ENCODE measurements at regions not wholly inside any gene's neighbourhood (a gene's known extent, or its start where the extent isn't known, plus 50 kb on each side); places are given as distances from the start of the nearest gene placed in this dataset.

- no peaks in the 10 kb centered on the region for H4K20me1 ChIP-seq (ENCODE audit: low read depth, low read length)
- no peak overlapping the region for H2AFZ ChIP-seq (ENCODE audit: low read depth, low read length, severe bottlenecking)
- H3K4me2 ChIP-seq (ENCODE audit: low read depth, low read length, poor library complexity, severe bottlenecking) = no peak overlapping the region
- no peaks in the 10 kb centered on the region for H3K79me2 ChIP-seq (ENCODE audit: insufficient read depth, low read length)
- H3K27me3 ChIP-seq (ENCODE audit: low read length) = peaks cover 5% of the 10 kb centered on the region; the same call in 1 of the 2 replicates
- no peaks in the 10 kb centered on the region for H3K9me3 ChIP-seq (ENCODE audit: insufficient read depth, low read length)
- no peaks in the 10 kb centered on the region for H3F3A ChIP-seq (ENCODE audit: insufficient read depth)
- no peak overlapping the region for H3K27ac ChIP-seq (ENCODE audit: low read depth, low read length)
- no peaks in the 10 kb centered on the region for H3K36me3 ChIP-seq (ENCODE audit: low read length)
- TF ChIP-seq EZH2phosphoT487 (conservative IDR thresholded peaks at IDR 0.05; ENCODE audit: low read length) (no peak), CTCF (IDR thresholded peaks at IDR 0.05; ENCODE audit: insufficient read depth, low read length, poor library complexity, severe bottlenecking) (no peak)
- H3K9me2 ChIP-seq (replicated peaks; ENCODE audit: insufficient read depth, low read length) = no peaks in the 10 kb centered on the region
- H3K4me3 ChIP-seq (ENCODE audit: insufficient read depth, low read length, poor library complexity, severe bottlenecking) = no peak overlapping the region
- H3K9ac ChIP-seq (ENCODE audit: low read length) = no peak overlapping the region
Observed at GRCh38 chr17:70653850-70654249, 484.5 kb downstream of the KCNJ2 start.

- TF ChIP-seq EZH2phosphoT487 (conservative IDR thresholded peaks at IDR 0.05; ENCODE audit: low read length) (no peak), CTCF (IDR thresholded peaks at IDR 0.05; ENCODE audit: insufficient read depth, low read length, poor library complexity, severe bottlenecking) (no peak)
- Histone ChIP-seq H3K27me3 (ENCODE audit: low read length) (peaks cover 5% of the 10 kb centered on the region; the same call in 1 of the 2 replicates), H3K9me3 (ENCODE audit: insufficient read depth, low read length) (no peaks in the 10 kb centered on the region), H3K9ac (ENCODE audit: low read length) (no peak overlapping the region), H3K79me2 (ENCODE audit: insufficient read depth, low read length) (no peaks in the 10 kb centered on the region), H2AFZ (ENCODE audit: low read depth, low read length, severe bottlenecking) (no peak overlapping the region), H3K9me2 (replicated peaks; ENCODE audit: insufficient read depth, low read length) (no peaks in the 10 kb centered on the region), H3F3A (ENCODE audit: insufficient read depth) (no peaks in the 10 kb centered on the region), H3K4me2 (ENCODE audit: low read depth, low read length, poor library complexity, severe bottlenecking) (no peak overlapping the region), H3K27ac (ENCODE audit: low read depth, low read length) (no peak overlapping the region), H3K36me3 (ENCODE audit: low read length) (no peaks in the 10 kb centered on the region), H3K4me3 (ENCODE audit: insufficient read depth, low read length, poor library complexity, severe bottlenecking) (no peak overlapping the region), H4K20me1 (ENCODE audit: low read depth, low read length) (no peaks in the 10 kb centered on the region)
Observed at GRCh38 chr17:70654706-70655105, 485.4 kb downstream of the KCNJ2 start.

GRCh38 chr17:70655176-70655958, 486.0 kb downstream of the KCNJ2 start:
- H3K36me3 ChIP-seq (ENCODE audit: low read length) = no peaks in the 10 kb centered on the region
- H3K9me3 ChIP-seq (ENCODE audit: insufficient read depth, low read length) = no peaks in the 10 kb centered on the region
- H3K27me3 ChIP-seq (ENCODE audit: low read length) = peaks cover 5% of the 10 kb centered on the region; the same call in 1 of the 2 replicates
- no peak overlapping the region for H3K27ac ChIP-seq (ENCODE audit: low read depth, low read length)
- H3K4me3 ChIP-seq (ENCODE audit: insufficient read depth, low read length, poor library complexity, severe bottlenecking) = no peak overlapping the region
- H4K20me1 ChIP-seq (ENCODE audit: low read depth, low read length) = no peaks in the 10 kb centered on the region
- H3K9ac ChIP-seq (ENCODE audit: low read length) = no peak overlapping the region
- H3F3A ChIP-seq (ENCODE audit: insufficient read depth) = no peaks in the 10 kb centered on the region
- no peaks in the 10 kb centered on the region for H3K9me2 ChIP-seq (replicated peaks; ENCODE audit: insufficient read depth, low read length)
- H2AFZ ChIP-seq (ENCODE audit: low read depth, low read length, severe bottlenecking) = no peak overlapping the region
- no peak overlapping the region for H3K4me2 ChIP-seq (ENCODE audit: low read depth, low read length, poor library complexity, severe bottlenecking)
- TF ChIP-seq EZH2phosphoT487 (conservative IDR thresholded peaks at IDR 0.05; ENCODE audit: low read length) = no peak
- TF ChIP-seq CTCF (IDR thresholded peaks at IDR 0.05; ENCODE audit: insufficient read depth, low read length, poor library complexity, severe bottlenecking) = no peak
- no peaks in the 10 kb centered on the region for H3K79me2 ChIP-seq (ENCODE audit: insufficient read depth, low read length)
